ENCODE measurements at regions not wholly inside any gene's neighbourhood (a gene's known extent, or its start where the extent isn't known, plus 50 kb on each side); places are given as distances from the start of the nearest gene placed in this dataset.
"Not testable (repeated sequence)": the region's sequence is repeated elsewhere in the genome, so short reads cannot be mapped to it uniquely, and the experiment has no call there.

- DNase-seq = no peak
Measured at GRCh38 chr13:80496721-80497397, 155.9 kb upstream of the SPRY2 start.

- DNase-seq = not testable (repeated sequence)
Measured at GRCh38 chr13:80490491-80490943, 149.6 kb upstream of the SPRY2 start.

DNA sequence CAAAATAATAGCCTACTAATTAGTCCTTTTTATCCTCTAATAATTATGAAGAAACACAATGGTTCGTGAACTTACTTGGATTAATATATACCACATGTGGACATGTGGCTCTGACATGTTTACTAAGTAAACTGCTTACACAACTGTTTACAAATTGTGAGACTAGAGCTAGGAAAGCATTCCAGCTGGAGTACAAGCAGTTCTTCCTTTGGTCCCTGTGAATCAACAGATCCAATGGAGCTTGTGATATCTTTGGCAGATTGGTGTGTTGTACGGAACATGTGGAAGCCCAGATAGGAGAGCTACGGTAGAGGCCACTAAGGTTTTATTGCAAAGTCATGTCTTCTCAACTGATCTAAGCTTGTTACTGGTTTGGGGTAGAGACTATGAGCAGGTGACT is 145.5 kb upstream of the SPRY2 start:
- DNase-seq = no peak

DNA sequence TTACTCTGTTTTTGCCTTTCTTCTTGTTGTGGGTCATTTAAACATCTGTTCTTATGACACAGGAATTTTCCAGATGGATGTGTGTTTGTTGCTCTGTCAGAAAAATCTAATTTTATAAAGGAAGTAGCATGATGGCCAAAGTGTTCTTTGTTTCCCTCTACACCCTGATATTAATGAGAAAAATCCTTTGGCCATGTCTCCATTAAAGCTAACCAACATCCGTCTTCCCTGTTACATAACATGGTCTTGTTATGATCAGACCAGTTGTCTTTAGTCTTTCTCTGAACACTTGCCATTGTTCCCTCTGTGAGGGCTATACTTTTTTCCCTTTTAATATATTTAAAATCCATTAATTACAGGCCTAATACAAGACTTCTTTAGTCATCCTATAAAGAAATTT is 142.2 kb upstream of the SPRY2 start:
- DNase-seq = no peak

- no peak for DNase-seq
Measured at GRCh38 chr13:80481588-80481987, 140.7 kb upstream of the SPRY2 start.

GRCh38 chr13:80477661-80478443 is 136.9 kb upstream of the SPRY2 start:
- DNase-seq = no peak

DNA sequence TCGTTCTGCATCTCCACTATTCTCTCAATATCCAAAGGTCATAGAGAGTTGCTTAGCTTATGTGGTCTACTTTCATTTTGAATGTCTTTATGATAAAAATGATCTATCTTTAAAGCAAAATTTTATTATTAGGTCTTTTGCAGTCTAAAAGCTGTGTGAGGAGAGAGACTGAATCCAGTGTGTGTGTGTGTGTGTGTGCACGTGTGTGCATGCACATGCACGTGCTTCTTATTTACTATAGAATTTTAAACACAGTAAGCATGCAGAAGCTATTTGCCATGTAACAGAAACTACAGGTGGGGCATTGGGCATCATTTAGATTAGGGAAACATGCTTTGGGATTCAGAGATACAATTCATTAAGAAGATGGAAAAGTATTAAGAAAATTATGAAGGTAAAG is 136.0 kb upstream of the SPRY2 start:
- DNase-seq = no peak

DNA sequence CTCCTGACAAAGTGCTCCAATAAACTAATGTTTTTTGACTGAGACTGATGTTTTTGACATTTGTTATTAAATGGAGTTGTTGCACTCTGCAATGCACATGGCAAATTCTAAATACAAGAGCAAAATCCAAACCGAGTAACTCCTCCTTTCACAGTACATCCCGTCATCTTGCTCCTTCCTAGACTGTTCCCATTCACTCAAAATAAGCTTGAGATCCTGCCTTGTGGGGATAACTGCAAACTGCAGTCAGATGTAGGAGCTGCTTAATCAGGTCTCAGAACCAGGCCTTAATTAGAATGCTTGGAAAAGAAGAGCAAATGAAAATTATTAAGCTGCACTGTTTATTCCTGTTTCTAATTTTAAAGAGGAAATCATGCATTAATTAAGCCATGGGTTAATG is 134.8 kb upstream of the SPRY2 start:
- DNase-seq = no peak

GRCh38 chr13:80473695-80474094 is 132.8 kb upstream of the SPRY2 start:
- DNase-seq = no peak

DNA sequence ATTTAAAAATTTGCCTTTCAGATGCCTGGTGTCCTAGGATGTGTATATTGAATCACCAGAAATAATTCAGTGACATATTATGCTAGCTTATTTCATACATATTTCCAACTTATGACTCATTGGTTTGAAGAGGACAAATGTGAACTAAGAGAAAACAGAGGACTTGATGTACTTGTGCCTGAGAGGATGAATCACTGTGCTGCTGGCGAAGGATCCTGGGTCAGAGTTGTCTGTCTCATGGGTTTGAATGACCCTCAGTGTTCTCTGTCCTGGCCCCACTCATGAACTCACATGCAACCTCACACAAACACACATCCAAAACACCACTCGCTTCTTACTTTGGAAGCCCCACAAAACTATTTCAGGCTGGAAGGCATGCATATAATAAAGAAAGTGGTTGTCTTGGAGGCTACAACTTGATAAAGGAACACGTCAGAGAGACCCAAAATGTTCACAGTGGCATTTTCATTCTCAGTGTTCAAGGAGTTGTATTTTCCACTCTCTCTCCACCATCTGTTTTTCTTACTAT is 129.0 kb upstream of the SPRY2 start:
- no peak for DNase-seq

DNA sequence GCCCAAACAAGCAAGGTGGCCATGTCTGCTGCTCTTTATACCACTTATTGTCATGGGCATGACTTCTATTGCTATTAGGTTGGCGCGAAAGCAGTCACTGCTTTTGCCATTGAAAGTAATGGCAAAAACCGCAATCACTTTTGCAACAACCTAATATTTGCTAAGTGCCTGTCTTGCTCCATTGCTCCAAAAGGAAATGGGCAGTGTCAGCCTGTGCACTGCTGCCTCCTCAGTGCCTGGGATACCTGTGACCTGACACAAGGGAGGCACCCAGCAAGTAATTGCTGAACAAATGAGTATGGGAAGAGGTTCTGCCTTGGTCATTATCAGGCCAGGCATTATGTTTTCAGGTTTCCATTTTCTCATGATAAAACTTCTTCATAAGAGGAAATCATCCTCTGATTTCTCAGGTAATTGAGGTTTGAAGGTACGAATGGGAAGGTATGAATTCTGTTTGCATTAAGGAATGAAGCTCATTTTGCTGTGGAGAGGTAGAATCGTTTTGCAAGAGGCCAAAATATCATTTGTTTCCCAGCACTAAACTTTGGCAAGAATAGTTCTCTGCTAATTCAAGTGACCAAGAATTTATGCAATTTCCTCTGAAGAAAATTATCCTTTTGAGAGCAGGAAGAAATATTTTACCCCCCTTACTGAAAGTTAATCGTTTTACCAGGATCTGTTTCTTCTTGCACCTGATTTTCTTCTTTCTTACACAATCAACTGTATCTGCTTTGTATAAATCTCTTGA is 128.4 kb upstream of the SPRY2 start:
- DNase-seq = no peak

DNA sequence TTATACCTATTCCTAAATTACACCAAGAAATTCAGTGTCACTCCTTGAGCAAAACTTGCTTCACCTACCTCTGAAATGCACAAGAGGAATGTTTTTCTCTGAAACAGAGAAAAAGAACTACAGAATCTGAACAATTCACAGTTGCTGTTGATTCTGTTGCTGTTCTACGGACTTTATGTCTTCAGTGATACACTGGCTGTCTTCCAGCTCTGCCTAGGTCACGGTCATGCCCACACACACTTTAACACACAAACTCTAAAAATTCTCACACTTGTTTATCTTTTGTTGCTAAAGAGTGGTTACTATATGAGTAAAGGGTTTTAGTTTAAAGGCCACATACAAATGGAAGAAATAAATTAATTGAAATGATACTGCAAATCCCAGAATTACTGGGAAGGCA is 124.4 kb upstream of the SPRY2 start:
- no peak for DNase-seq

GRCh38 chr13:80463673-80464352 is 122.9 kb upstream of the SPRY2 start:
- no peak for DNase-seq

DNA sequence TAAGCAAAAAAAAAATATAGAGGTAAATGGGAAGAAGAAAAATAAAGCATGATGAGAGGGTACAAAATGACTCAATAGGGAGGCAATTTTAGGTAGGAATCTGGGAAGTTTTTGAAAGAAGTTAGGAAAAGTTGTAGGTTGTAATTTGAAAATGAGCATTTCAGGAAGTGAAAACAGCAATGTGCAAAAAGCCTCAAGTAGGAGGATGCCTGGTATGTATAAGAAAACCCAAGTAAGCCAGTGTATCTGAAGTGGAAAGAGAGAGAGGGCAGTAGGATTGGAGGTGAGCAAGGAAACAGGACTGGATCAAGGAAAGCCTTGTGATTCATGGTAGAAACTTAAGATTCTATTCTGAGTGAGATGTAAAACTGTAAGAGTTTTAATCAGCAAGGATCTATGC is 121.6 kb upstream of the SPRY2 start:
- no peak for DNase-seq

DNA sequence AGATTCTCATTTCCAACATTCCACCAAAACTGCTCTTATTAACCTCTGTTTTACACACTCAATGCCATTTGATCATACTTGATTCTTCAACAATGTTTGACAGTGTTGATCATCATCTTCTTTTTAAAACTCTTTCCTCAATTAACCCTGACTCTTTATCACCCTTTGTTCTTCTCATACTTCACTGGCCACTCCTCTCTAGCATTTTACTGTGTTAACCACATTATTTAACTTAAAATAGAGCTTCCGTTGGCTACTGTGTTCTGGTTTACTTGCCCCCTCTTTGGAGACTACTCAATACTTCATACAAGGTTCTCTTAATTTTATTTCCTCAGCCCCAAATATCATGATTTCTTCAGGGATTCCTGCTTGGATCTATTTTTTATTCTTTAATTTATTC is 121.1 kb upstream of the SPRY2 start:
- DNase-seq = no peak

GRCh38 chr13:80458543-80458942 is 117.6 kb upstream of the SPRY2 start:
- no peak for DNase-seq

GRCh38 chr13:80454245-80454644 is 113.3 kb upstream of the SPRY2 start:
- DNase-seq = no peak

- no peak for DNase-seq
Measured at GRCh38 chr13:80452279-80452678, 111.4 kb upstream of the SPRY2 start.

DNA sequence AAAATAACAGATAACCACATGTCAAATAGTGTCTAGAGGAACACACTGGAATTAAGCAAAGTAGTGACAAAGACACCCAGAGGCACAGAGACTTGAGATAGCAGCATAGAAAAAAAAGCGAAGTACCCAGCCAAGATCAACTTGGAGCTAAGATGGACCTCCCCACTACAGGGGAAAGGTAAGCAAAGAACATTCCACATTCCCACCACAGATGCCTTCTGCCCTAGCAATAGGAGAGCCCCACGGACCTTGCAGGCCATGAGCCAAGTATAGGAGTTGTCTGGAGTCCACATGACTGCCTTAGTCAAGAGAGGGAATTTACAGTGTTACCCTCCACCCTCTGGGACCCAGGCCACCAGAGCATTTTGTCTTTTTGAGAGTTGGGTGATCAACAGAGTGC is 110.7 kb upstream of the SPRY2 start:
- DNase-seq = no peak

GRCh38 chr13:80450386-80450785 is 109.5 kb upstream of the SPRY2 start:
- no peak for DNase-seq

GRCh38 chr13:80448725-80449124 is 107.8 kb upstream of the SPRY2 start:
- no peak for DNase-seq

GRCh38 chr13:80447747-80448146 is 106.8 kb upstream of the SPRY2 start:
- no peak for DNase-seq

Measured in left kidney (tissue), 1 donor.